ENCODE measurements at regions not wholly inside any gene's neighbourhood (a gene's known extent, or its start where the extent isn't known, plus 50 kb on each side); places are given as distances from the start of the nearest gene placed in this dataset.

- Mint-ChIP-seq H3K4me3 (no peak overlapping the region), H3K9me3 (peaks cover 0 to 2% (median 0%) of the 10 kb centered on the region in 3 donors), H3K4me1 (no peaks in the 10 kb centered on the region), H3K27me3 (peaks cover 8% of the 10 kb centered on the region), H3K36me3 (peaks cover 2% of the 10 kb centered on the region), H3K27ac (no peak overlapping the region)
These were observed 348.9 kb upstream of the B3GAT1 start for GRCh38 chr11:134760957-134761356.

GRCh38 chr11:134760299-134760698 is 348.3 kb upstream of the B3GAT1 start:
- Mint-ChIP-seq H3K9me3 (peaks cover 0 to 2% (median 0%) of the 10 kb centered on the region in 3 donors), H3K36me3 (no peaks in the 10 kb centered on the region), H3K4me3 (no peak overlapping the region), H3K27me3 (peaks cover 5% of the 10 kb centered on the region), H3K27ac (no peak overlapping the region), H3K4me1 (no peaks in the 10 kb centered on the region)

- no peak overlapping the region for H3K4me3 Mint-ChIP-seq
- peaks cover 0 to 2% (median 0%) of the 10 kb centered on the region in 3 donors for H3K9me3 Mint-ChIP-seq
These were observed 347.8 kb upstream of the B3GAT1 start for GRCh38 chr11:134759855-134760254.

GRCh38 chr11:134759274-134759673 is 347.2 kb upstream of the B3GAT1 start:
- Mint-ChIP-seq H3K36me3 (no peaks in the 10 kb centered on the region), H3K4me1 (no peaks in the 10 kb centered on the region), H3K4me3 (no peak overlapping the region), H3K27me3 (peaks cover 5% of the 10 kb centered on the region), H3K9me3 (peaks cover 0 to 2% (median 0%) of the 10 kb centered on the region in 3 donors), H3K27ac (no peak overlapping the region)

More at GRCh38 chr11:134759855-134760254, 347.8 kb upstream of the B3GAT1 start:
- Mint-ChIP-seq H3K27me3 (peaks cover 5% of the 10 kb centered on the region), H3K36me3 (no peaks in the 10 kb centered on the region), H3K4me1 (no peaks in the 10 kb centered on the region), H3K27ac (no peak overlapping the region)

- peaks cover 0 to 2% (median 0%) of the 10 kb centered on the region in 3 donors for H3K9me3 Mint-ChIP-seq
- no peak overlapping the region for H3K27ac Mint-ChIP-seq
- no peaks in the 10 kb centered on the region for H3K4me1 Mint-ChIP-seq
- no peak overlapping the region for H3K4me3 Mint-ChIP-seq
- H3K27me3 Mint-ChIP-seq = no peaks in the 10 kb centered on the region
- no peaks in the 10 kb centered on the region for H3K36me3 Mint-ChIP-seq
These were observed 346.4 kb upstream of the B3GAT1 start for GRCh38 chr11:134758342-134758931.

GRCh38 chr11:134757633-134758032 is 345.6 kb upstream of the B3GAT1 start:
- Mint-ChIP-seq H3K27ac (no peak overlapping the region), H3K4me1 (no peaks in the 10 kb centered on the region), H3K4me3 (no peak overlapping the region), H3K36me3 (no peaks in the 10 kb centered on the region), H3K9me3 (peaks cover 0 to 2% (median 0%) of the 10 kb centered on the region in 3 donors), H3K27me3 (no peaks in the 10 kb centered on the region)

- Mint-ChIP-seq H3K27ac (no peak overlapping the region), H3K4me1 (no peaks in the 10 kb centered on the region), H3K27me3 (no peaks in the 10 kb centered on the region), H3K36me3 (no peaks in the 10 kb centered on the region), H3K9me3 (peaks cover 0 to 2% (median 0%) of the 10 kb centered on the region in 3 donors), H3K4me3 (no peak overlapping the region)
These were observed 344.9 kb upstream of the B3GAT1 start for GRCh38 chr11:134756811-134757540.

- H3K9me3 Mint-ChIP-seq = peaks cover 0 to 2% (median 0%) of the 10 kb centered on the region in 3 donors
- H3K4me1 Mint-ChIP-seq = no peaks in the 10 kb centered on the region
- H3K4me3 Mint-ChIP-seq = no peak overlapping the region
- no peak overlapping the region for H3K27ac Mint-ChIP-seq
- H3K36me3 Mint-ChIP-seq = no peaks in the 10 kb centered on the region
- no peaks in the 10 kb centered on the region for H3K27me3 Mint-ChIP-seq
These were observed 343.5 kb upstream of the B3GAT1 start for GRCh38 chr11:134755535-134755934.

- no peaks in the 10 kb centered on the region for H3K4me1 Mint-ChIP-seq
- no peak overlapping the region for H3K27ac Mint-ChIP-seq
- H3K4me3 Mint-ChIP-seq = no peak overlapping the region
- H3K9me3 Mint-ChIP-seq = peaks cover 0 to 2% (median 0%) of the 10 kb centered on the region in 3 donors
- peaks cover 2% of the 10 kb centered on the region for H3K27me3 Mint-ChIP-seq
- no peaks in the 10 kb centered on the region for H3K36me3 Mint-ChIP-seq
These were observed 342.6 kb upstream of the B3GAT1 start for GRCh38 chr11:134754521-134755198.

GRCh38 chr11:134753771-134754520 is 341.9 kb upstream of the B3GAT1 start:
- Mint-ChIP-seq H3K27me3 (peaks cover 2% of the 10 kb centered on the region), H3K9me3 (peaks cover 0 to 2% (median 0%) of the 10 kb centered on the region in 3 donors), H3K27ac (no peak overlapping the region), H3K4me3 (no peak overlapping the region), H3K36me3 (no peaks in the 10 kb centered on the region), H3K4me1 (no peaks in the 10 kb centered on the region)

GRCh38 chr11:134752964-134753770 is 341.1 kb upstream of the B3GAT1 start:
- Mint-ChIP-seq H3K27ac (no peak overlapping the region), H3K36me3 (no peaks in the 10 kb centered on the region), H3K27me3 (peaks cover 2% of the 10 kb centered on the region), H3K9me3 (peaks cover 0 to 3% (median 0%) of the 10 kb centered on the region in 3 donors), H3K4me1 (no peaks in the 10 kb centered on the region), H3K4me3 (no peak overlapping the region)

- Mint-ChIP-seq H3K36me3 (no peaks in the 10 kb centered on the region), H3K9me3 (peaks cover 0 to 4% (median 0%) of the 10 kb centered on the region in 3 donors), H3K4me1 (no peaks in the 10 kb centered on the region), H3K4me3 (no peak overlapping the region), H3K27ac (no peak overlapping the region), H3K27me3 (peaks cover 2% of the 10 kb centered on the region)
These were observed 340.5 kb upstream of the B3GAT1 start for GRCh38 chr11:134752526-134752925.

GRCh38 chr11:134751766-134752165 is 339.7 kb upstream of the B3GAT1 start:
- no peak overlapping the region for H3K4me3 Mint-ChIP-seq
- peaks cover 2% of the 10 kb centered on the region for H3K27me3 Mint-ChIP-seq
- H3K4me1 Mint-ChIP-seq = no peaks in the 10 kb centered on the region
- H3K9me3 Mint-ChIP-seq = peaks cover 0 to 4% (median 0%) of the 10 kb centered on the region in 3 donors
- no peak overlapping the region for H3K27ac Mint-ChIP-seq
- no peaks in the 10 kb centered on the region for H3K36me3 Mint-ChIP-seq

GRCh38 chr11:134751031-134751585 is 339.1 kb upstream of the B3GAT1 start:
- Mint-ChIP-seq H3K9me3 (peaks cover 0 to 4% (median 4%) of the 10 kb centered on the region in 3 donors), H3K36me3 (no peaks in the 10 kb centered on the region), H3K4me3 (no peak overlapping the region), H3K4me1 (no peaks in the 10 kb centered on the region), H3K27ac (no peak overlapping the region), H3K27me3 (peaks cover 2% of the 10 kb centered on the region)

Data from IgD-negative memory B cell (primary cell).